T-helper 2 cell treated with Interferon-gamma antibody and Interleukin-4, amounts not matched to agents 100 ng/mL and 5 ng/mL, for 36 hours (primary cell): ENCODE measurements at regions not wholly inside any gene's neighbourhood (a gene's known extent, or its start where the extent isn't known, plus 50 kb on each side); places are given as distances from the start of the nearest gene placed in this dataset.

Experiments used
- intact Hi-C: fragments of 100-400 bp; cut with micrococcal nuclease; formaldehyde crosslinking; loops from one replicate; pipeline ENCODE4 v1.15.1; 2023

DNA sequence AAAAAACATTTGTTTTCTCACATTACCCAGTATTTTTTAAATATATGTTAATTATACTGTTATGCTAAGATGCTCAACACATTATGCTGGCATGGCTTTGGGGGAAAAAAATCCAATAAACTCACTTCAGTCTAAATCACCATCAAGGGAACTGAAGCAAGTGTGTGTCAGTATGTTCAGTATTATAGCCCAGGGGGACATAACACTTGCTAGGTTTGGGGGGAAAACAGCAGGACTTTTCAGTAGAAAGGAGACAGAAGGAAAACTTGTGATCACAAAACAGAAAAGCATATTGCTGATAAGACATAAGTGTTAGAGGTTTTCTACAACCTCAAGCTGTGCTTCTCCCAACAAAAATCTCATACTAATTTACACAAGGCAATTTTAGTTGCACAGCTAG, 1759.9 kb upstream of the PCDH20 start:
- intact Hi-C loops: no loop called here

DNA sequence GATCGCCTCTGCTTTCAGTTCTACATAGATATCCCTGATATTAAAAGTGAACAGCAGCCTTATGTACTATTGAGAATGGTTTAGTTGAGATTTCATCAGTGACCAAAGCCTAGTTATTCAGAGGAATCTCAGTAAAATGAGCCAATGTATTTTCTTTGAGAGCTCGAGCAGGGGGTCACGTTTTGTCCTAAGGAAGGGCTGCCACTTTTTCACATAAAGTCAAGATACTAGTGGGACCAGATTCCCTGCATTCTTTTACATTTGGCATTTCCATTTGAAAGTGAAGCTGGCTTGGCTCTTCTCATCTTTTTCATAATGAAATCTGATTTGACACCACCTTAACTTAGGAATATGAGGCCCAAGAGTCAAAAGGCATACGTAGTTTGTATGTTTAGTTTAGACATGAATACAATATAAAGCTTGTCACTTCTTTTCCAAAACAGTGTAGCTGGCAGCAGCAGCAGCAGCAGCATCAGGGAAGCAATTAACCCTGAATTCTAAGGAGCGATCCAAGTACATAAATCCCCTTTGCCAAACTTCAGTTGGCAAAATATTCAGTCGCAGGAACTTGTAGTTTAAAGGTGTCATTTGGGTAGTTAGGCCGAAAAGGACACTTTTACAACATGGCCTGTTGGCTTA, 1752.2 kb upstream of the PCDH20 start:
- intact Hi-C loops: no loop called here

DNA sequence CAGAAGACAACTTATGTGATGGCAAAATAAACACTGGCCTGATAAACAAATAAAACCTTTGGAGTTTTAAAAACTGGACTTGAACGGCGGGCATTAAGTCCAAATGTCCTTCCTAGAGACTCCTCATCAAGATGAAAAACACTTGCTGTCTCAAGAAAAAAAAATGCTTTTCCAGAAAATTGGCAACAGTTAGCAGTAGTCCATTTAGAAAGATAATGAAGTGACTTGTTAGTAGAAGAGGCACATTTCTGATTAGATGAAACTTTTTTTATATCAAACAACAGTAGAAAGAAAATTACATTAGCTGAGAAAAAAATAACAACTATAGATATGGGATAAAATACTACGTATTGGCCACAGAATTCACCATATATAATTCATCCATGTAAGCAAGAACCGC, 1750.7 kb upstream of the PCDH20 start:
- intact Hi-C loops: no loop called here

DNA sequence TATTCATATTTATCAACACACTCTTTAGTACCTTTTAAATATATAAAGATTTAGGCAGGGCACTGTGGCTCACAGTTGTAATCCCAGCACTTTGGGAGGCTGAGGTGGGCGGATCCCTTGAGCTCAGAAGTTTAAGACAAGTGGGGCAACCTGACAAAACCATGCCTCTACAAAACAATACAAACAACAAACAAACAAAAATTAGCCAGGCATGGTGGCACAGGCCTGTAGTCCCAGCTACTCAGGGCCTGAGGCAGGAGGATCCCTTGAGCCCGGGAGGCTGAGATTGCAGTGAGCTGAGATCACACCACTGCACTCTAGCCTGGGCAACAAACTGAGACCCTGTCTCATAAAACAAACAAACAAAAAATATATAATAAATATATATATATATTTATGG, 1748.3 kb upstream of the PCDH20 start:
- intact Hi-C loops: no loop called here

DNA sequence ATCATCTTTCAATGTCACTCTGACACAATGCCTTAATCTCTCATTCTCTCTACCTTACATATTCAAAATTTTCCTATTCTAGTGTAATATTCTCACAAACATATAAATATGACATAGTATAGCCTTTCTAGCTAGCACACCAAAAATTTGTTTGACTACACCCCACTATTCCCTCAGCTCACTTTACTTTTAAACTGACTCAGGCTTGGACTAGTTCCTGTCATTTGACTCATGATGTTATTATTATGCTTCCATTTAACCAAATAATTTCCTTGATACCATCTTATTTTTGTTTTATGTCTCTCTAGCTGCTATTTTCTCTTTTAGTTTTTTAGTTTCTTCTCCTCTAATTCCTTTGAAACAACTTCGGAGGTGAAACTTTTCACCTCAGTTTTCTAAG, 1745.6 kb upstream of the PCDH20 start:
- intact Hi-C loops: no loop called here

DNA sequence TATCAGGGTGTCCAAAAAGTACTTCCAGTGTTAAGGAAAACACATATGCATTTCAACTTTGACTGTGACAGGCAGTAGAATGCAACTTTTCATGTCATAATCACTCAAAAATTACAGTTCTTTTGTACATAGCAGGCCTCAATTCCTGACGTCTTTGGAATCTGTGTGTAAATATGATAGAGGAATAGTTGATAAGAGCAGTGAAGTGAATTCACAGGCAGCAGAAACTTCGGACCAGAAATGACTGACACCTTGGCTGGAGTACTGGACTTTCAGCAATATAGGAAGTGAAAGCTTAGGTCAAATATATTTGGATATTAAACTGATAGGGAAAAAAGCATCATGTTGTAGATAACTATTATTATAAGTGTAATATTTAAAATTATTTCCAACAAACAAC, 1741.2 kb upstream of the PCDH20 start:
- intact Hi-C loops: no loop called here

DNA sequence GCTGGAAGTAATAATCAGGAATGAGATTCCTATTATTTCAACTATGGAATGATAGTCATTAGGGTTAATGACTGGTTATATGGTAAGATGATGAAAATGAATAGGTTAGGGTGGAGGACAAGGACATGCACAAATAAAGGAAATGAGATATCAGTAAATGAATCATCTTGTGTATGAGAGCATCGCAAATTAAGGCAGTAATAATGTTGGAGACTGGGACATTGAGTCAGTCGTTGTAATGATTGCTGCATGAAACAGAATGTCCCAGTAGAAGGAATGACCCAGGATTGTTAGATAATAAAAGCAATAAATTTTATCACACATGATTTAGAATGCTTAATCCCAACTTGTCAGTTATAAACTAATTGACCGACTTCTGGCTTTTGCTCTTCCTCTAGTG, 1733.7 kb upstream of the PCDH20 start:
- intact Hi-C loops: no loop called here

DNA sequence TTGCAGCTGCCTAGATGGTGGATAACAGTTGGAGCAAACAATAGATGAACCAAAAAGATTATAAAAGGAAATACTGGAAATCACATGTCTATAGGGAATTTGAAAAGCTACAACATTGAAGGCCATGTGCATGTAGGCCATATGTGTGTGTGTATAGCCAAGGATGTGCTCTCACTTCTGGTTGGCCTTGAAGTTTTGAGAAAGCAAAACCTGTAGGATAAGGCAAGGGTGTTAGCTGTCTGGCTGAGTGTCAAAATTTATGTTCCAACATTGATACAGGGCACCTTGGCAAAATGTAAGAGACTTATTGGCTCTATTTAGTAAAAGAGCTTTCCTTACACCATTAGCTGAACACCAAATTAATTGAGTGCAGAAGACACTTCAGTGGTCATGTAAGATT, 1723.6 kb upstream of the PCDH20 start:
- intact Hi-C loops: no loop called here

DNA sequence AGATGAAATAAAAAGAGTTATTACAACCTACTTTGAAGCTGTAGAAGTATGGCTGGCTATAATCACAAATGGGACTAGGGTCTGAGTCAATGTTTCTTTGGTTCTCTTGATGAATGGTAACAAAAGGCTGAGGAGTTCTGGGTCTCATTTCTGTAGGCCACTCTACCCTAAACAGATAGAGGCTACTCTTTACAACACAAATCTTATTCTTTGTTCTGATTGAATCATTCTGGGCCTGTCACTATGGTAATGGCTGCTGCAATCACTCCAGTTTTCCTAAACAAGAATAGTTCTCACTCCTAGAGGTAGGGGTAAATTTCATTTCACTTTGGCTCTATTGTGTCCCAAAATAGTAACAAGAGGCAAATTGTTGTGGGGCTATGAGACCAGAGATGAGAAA, 1714.3 kb upstream of the PCDH20 start:
- intact Hi-C loops: no loop called here

DNA sequence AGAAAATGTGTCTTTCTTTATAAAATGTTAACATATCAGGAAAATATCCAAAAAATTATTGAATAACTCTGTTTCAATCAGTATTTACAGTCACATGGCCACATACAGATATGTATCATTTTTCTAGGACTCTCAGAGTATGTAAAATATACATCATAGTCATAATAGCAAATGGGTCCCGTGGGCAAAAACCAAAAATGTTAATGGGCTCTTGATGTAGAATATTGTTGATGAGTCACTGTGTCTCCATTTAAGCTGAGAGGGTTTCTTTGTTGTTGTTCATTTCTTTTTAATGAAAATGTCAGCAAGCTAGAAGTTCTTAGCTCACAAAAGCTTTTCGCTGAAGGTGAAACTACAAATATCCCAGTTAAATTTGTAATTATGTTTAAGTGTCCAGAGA, 1713.1 kb upstream of the PCDH20 start:
- intact Hi-C loops: no loop called here

DNA sequence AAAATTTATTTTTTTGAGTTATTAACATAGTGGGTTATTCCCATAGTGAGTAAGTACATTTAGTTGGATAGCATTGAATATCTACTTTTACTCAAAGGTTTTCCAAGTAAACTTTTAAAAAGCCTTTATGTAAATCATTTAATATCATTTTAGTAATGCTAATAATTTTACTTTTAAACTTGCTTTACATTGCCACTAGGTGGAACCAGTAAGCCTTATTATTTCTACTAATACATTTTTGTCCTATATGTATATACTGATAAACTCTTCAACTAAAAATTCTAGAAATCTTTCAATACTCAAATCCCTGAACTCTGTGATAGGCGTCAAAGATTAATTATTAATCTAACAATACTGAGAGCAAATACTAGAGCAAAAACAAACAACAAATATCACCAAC, 1709.2 kb upstream of the PCDH20 start:
- intact Hi-C loops: no loop called here

DNA sequence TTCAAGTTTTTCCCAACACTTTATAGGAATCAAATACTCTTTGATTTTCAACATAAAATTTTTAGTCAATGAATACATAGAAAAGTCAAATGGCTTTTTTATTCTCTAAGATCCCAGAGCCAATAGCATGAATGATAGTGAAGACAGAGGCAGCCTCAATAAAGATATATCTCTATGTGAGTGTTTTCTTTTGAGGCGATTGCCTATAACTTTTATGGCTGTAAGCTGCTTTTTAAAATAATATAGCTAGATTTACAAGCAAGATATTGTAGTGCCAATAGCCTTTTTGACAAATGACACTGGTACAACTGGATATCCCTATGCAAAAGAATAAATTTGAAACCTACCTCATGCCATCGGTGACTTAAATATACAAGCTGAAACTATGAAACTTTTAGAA, 1705.2 kb upstream of the PCDH20 start:
- intact Hi-C loops: no loop called here

DNA sequence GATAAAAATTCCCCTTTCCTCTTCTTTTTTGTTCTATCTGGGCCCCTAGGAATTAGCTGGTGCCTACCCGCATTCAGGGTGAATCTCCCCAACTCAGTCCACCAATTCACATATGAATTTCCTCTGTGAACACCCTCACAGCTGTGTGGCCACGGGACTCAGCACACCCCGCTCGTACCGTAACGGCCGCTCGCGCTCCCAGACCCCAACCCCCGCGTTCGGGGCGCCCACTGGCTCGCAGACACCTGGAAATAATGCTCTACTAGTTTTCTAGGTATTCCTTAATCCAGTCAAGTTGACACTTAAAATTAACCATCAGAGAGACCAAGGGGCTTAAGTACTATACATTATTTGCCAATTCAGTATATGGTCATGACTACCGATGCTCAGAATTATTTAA, 1702.1 kb upstream of the PCDH20 start:
- intact Hi-C loops: no loop called here

DNA sequence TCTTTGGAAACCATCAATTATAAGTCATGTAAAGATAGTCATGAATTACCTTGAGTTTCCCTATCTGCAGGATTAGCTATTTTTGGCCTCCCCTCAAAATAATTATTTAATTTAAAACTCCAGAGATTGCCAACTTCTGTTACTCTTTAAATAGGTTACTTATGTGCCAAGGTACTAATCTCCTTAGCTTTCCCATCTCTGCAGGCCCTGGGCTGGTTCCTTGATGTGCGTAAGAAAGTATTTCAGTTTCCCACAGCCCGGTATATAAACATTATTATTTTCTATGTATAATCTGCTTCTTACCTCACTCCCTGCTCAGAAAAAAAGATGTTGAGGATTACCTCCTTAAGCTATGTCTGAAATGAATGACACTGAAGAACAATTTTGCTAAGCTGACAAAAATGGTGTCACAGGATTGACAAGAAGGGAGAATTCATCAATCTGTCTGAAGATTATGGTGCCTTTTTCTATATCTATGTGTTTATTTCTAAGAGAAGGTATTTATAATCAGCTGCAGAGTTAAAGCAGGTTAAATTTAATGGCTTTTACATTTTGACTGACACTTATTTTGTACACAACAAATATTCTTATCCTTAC, 1697.2 kb upstream of the PCDH20 start:
- intact Hi-C loops: no loop called here

DNA sequence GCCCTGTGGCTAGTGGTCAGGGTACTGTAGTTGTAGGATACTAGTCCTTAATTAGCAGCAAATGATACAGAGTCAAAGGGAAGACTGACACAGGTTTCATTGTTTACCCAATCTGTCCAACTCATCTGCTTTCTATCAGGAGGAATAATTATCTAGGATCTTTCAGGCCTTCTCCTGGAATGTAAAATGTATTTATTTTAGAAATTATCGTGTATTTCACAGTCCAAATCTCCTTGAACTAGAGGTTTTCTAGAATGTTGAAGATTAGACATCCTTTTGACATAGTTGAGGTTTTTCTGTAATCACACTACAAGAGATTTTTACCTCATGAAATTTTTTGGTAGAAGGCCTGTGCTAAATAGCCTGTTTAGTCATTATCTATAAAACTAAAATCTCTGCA, 1694.8 kb upstream of the PCDH20 start:
- intact Hi-C loops: no loop called here

DNA sequence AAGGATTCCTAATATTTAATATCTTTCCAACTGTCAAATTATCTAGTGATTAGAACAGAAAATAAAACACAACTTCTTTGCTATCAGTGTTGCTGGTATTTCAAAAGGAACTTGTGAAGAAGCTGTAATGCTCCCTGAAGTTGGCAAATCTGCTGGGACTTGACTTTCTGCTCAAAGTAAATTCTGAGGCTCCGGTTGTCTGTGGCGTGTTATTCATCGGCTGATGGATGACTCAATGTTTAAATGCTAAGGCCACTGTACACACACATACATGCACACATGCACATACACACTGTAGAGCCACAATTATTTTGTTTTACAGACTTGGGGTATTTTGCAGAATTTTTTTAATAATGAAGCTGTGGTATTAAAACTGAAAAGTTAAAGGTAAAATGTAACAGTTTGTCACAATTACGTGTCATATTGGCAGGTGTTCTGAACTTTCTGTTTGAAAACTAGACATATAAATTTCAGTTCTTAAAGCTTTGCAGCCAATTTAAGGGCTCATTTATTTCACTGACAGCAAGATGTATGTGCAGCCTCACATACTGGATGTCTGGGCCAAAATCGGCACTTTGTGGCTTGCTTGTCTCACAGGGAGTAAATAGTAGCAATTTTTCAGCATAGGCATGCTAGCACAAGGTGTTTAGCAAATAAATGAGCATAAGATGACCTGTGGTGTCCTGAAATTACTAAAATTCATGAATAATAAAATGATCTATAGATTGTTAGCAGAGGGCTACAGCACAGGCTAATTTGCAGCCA, 1691.7 kb upstream of the PCDH20 start:
- intact Hi-C loops: no loop called here

DNA sequence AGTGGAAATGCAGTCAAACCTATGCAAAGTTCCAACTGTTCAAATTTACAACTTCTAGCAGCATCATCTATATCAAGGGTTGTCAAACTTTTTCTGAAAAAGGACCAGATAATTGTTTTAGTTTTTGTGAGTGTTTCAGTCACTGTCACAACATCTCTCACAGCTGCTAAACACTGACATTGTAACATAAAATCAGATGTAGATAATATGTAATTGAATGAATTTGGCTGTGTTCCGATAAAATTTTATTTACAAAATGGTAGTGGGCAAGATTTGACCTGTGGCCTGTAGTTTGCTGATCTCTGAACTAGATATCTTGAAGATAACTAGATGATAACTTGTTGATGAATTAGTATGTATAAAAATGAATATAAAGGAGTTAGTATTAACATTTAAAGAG, 1679.1 kb upstream of the PCDH20 start:
- intact Hi-C loops: no loop called here

DNA sequence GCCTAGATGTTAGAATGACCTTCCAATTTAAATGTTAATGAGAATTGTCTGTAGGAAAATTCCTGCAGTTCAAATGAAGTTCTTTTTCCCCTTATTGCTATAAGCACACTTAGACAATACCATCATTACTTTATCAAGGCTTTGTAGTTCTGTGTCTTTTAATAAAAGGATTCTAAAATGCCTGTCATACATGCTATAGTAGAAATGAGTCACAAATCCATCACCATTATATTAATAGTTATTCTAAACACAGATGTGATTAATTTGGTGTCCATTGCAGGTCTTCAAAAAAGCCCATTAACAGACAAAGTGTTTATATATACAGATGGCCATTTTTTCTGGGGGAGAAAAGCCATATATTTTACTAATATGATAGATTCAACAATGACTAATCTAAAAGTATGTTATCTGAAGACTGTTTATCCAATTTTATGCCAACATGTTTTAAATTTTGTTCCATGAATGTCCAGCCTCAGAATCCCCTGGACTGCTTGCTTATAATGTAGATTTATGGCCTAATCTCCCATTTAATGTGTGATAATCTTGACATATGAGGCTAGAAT, 1678.3 kb upstream of the PCDH20 start:
- intact Hi-C loops: no loop called here

DNA sequence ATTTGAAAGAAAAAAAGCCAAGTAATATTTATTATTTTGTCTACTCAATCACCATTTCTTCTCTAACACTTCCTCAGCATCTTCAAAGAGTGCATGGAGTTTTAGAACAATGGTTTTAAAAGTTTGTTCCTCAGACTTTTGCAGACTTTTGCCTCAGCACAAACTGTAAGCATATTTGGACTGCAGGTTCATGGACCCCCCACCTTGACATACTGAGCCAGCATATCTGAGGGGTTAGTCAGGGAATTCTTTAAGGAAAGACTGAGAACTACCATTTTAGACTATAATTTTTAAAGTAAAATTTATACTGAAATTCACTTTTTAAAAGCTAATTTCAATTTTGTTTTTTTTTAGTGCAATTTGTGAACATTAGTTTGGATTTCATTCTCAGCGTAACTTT, 1676.8 kb upstream of the PCDH20 start:
- intact Hi-C loops: no loop called here

DNA sequence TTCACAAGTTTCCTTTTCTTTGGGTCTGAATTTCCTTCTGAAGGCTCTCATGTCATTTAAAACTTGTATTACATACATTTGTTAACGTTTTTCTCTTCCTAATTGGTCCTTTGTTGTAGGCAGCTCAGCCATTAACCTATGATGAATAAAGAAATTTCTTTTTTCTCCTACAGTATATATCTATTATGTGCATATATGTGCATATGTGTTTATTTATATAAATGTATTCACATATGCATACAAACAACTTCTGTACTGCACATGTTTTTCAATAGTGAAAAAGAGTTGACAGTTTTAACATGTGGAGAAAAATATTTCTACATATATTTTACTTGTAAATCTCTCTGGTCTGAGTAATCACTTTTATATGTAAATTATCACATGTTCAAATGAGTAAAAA, 1674.9 kb upstream of the PCDH20 start:
- intact Hi-C loops: no loop called here

DNA sequence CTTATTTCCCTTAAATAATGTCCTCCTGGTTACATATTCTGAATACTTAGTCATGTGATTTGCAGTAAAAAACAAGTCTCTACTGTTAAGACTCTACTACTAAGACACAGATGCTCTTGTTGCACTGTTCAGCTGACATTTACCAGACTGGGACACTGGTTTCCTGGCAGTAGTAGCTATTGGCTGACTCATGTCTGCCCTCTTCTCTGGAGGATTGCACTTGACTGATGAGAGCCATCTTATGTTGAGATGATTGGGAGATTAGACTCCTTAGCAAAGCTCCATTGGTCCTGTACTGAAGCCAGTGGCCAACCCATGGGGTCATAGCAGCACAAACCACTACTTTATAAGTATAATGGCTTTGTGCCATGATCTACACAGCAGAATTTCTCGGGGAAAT, 1672.6 kb upstream of the PCDH20 start:
- intact Hi-C loops: no loop called here

DNA sequence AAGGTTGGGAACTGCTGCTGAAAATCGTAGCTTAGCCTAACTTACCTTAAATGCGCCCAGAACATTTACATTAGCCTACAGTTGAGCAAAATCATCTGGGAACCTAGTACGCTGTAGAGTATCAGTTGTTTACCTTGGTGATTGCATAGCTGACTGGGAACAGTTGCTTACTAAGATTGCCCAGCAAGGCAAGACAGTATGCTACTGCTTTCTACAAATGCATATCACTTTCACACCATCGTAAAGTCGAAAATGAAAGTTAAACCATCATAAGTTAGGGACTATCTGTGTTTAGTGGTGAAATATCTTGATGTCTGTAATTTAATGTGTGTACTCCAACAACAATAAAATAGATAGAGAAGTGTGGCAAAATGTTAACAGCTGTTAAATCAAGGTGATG, 1670.6 kb upstream of the PCDH20 start:
- intact Hi-C loops: no loop called here

DNA sequence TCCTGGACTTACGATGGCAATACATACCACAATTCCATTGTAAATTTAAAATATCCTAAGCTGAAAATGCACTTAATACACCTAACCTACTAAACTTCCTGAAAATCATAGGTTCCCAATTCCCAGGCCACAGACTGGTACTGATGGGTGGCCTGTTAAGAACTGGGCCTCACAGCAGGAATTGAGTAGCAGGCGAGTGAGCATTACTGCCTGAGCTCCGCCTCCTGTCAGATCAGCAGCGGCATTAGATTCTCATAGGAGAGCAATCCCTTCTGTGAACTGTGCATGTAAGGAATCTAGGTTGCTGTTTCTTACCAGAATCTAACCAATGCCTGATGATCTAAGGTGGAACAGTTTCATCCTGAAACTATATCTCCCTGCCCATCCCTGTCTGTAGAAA, 1670.2 kb upstream of the PCDH20 start:
- intact Hi-C loops: no loop called here
